Epithelial cell of esophagus (primary cell): ENCODE measurements at regions not wholly inside any gene's neighbourhood (a gene's known extent, or its start where the extent isn't known, plus 50 kb on each side); places are given as distances from the start of the nearest gene placed in this dataset.

Experiments used
- DNase-seq: peaks from one replicate; pipeline ENCODE4 v3.0.0; 2010; ENCODE audit warnings: low read depth
- H3K4me3 ChIP-seq: 2 replicates; pipeline ENCODE4 v1.5.1; 2011; ENCODE audit warnings: mild to moderate bottlenecking, low read length, control low read depth
- CTCF ChIP-seq: IDR thresholded peaks from 2 replicates; pipeline ENCODE4 v1.5.1; 2011; ENCODE audit warnings: low read depth, mild to moderate bottlenecking, low read length, control low read depth, inconsistent platforms; ENCODE audit not compliant: insufficient read depth; ENCODE audit errors: missing control alignments

- no peak for TF ChIP-seq CTCF
- peak; percentile 24 for DNase-seq
- no peak overlapping the region for H3K4me3 ChIP-seq
Measured at GRCh38 chr13:105758918-105759860, 776.3 kb downstream of the EFNB2 start.

- no peak overlapping the region for H3K4me3 ChIP-seq
- TF ChIP-seq CTCF = no peak
- DNase-seq = no peak
Measured at GRCh38 chr13:105740739-105741138, 794.7 kb downstream of the EFNB2 start.

GRCh38 chr13:105737688-105738087 lies 797.8 kb downstream of the EFNB2 start:
- DNase-seq = no peak
- no peak for TF ChIP-seq CTCF
- no peak overlapping the region for H3K4me3 ChIP-seq

- no peak for TF ChIP-seq CTCF
- no peak for DNase-seq
- no peak overlapping the region for H3K4me3 ChIP-seq
Measured at GRCh38 chr13:105735281-105735680, 800.2 kb downstream of the EFNB2 start.

- no peak overlapping the region for H3K4me3 ChIP-seq
- no peak for TF ChIP-seq CTCF
- DNase-seq = no peak
Measured at GRCh38 chr13:105732806-105733529, 802.5 kb downstream of the EFNB2 start.

GRCh38 chr13:105725887-105726286 lies 809.6 kb downstream of the EFNB2 start:
- no peak overlapping the region for H3K4me3 ChIP-seq
- no peak for DNase-seq
- TF ChIP-seq CTCF = no peak

GRCh38 chr13:105721016-105721415 lies 814.4 kb downstream of the EFNB2 start:
- H3K4me3 ChIP-seq = no peak overlapping the region
- peak; percentile 49 for DNase-seq
- TF ChIP-seq CTCF = no peak
